GM12892 (cell line): ENCODE measurements at regions not wholly inside any gene's neighbourhood (a gene's known extent, or its start where the extent isn't known, plus 50 kb on each side); places are given as distances from the start of the nearest gene placed in this dataset.
A peak's percentile ranks its signal among the peaks of the same experiment; 100 is the strongest.

Experiments used
- DNase-seq: peaks from one replicate; pipeline ENCODE4 v3.0.0; 2011; ENCODE audit not compliant: insufficient read length
- FAIRE-seq: peaks from 2 replicates; lab custom pipeline; 2011; peaks lifted over from hg19 to GRCh38; lab: Jason Lieb, UNC
- POLR2A ChIP-seq: IDR thresholded peaks from 2 replicates; pipeline ENCODE4 v1.6.1; 2011; ENCODE audit warnings: low read depth, low read length, control low read depth
- POLR2AphosphoS5 ChIP-seq: IDR thresholded peaks from 2 replicates; pipeline ENCODE4 v1.6.1; 2011; ENCODE audit warnings: low read depth, low read length, control low read depth
- TAF1 ChIP-seq: IDR thresholded peaks from 2 replicates; pipeline ENCODE4 v1.6.1; 2011; ENCODE audit warnings: low read depth, mild to moderate bottlenecking, control low read depth, low read length, borderline replicate concordance

GRCh38 chr7:121574109-121574508, 178.0 kb upstream of the FAM3C start:
- DNase-seq (no peak), FAIRE-seq (no peak)
- no peak for TF ChIP-seq TAF1
- no peak for TF ChIP-seq POLR2AphosphoS5
- TF ChIP-seq POLR2A: no peak

DNA sequence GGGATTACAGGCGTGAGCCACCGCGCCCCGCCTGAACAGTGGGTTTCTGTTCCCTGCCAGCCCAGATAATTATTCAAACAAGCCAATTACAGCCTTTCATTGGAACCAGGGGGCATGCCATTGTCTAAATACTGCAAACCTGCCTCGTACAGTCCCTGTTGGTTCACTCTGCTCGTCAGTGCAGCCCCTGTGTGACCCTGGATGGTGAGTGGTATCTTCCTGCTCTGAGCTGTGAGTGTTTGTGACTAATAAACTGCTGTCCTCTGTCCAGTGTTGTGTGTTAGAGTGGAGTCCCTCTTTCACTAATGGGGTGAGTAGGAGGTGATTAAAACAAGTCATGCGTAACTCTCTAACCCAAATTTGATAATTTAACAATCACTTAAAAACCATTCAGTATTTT, 176.5 kb upstream of the FAM3C start:
- no peak for FAIRE-seq
- no peak for DNase-seq
- no peak for TF ChIP-seq POLR2A
- TF ChIP-seq TAF1: no peak
- TF ChIP-seq POLR2AphosphoS5: no peak

- FAIRE-seq: no peak
- DNase-seq: no peak
- no peak for TF ChIP-seq TAF1
- no peak for TF ChIP-seq POLR2A
- TF ChIP-seq POLR2AphosphoS5: no peak
Measured at GRCh38 chr7:121570365-121570764, 174.3 kb upstream of the FAM3C start.

- FAIRE-seq (no peak), DNase-seq (no peak)
- TF ChIP-seq POLR2AphosphoS5: no peak
- TF ChIP-seq TAF1: no peak
- TF ChIP-seq POLR2A: no peak
Measured at GRCh38 chr7:121563177-121563576, 167.1 kb upstream of the FAM3C start.

- TF ChIP-seq TAF1: no peak
- TF ChIP-seq POLR2AphosphoS5: no peak
- no peak for TF ChIP-seq POLR2A
- no peak for DNase-seq
- FAIRE-seq: no peak
Measured at GRCh38 chr7:121562259-121562658, 166.2 kb upstream of the FAM3C start.

DNA sequence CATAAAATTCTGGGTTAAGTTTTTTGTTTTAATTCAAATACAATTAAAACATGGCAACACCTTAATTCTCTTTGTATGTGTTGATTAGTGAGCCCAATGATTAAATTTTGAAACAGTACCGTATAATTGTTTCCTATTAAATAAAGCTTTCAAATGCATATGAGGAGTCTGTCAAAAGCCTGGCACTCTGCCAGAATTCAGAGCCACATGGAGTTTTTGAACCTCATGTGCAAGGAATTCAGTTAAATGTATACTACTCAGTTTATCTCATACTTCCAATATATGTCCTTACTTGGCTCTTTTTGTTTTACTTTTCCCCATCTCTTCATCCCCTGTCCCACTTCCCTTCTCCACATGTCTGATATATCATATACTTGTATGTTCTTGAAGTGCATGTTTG, 165.6 kb upstream of the FAM3C start:
- no peak for FAIRE-seq
- TF ChIP-seq POLR2AphosphoS5 (no peak), POLR2A (no peak), TAF1 (no peak)
- no peak for DNase-seq

DNA sequence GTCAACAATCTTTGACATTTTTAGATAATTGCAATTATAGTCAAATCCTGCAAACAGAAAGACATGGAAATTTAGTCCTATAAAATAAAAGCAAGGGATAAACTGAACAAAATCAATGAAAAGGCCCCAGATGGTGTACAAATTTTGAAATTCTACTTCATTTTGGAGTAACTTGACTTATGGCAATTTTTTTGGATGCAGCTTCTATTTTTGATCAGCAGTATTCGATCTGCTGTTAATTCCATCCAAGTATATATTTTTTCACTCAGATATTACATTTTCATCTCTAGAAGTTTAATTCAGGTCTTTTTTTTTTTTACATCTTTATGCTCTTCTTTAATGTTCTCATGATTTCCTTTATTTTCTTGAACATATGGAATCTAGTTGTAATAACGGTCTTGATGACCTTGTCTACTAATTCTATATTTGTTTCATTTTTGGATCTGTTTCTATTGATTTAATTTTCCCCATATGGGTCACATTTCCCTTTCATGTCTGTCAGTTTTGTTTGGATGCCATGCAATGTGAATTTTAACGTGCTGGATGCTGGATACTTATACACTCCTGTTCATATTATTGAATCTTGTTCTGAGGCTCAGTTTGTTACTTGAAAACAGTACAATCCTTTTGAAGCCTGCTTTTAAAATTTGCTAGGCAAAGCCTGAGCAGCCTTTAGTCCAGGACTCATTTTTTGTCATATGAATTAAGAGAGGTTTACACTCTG, 164.3 kb upstream of the FAM3C start:
- TF ChIP-seq TAF1: no peak
- TF ChIP-seq POLR2AphosphoS5: no peak
- no peak for TF ChIP-seq POLR2A
- FAIRE-seq: no peak
- DNase-seq: no peak

DNA sequence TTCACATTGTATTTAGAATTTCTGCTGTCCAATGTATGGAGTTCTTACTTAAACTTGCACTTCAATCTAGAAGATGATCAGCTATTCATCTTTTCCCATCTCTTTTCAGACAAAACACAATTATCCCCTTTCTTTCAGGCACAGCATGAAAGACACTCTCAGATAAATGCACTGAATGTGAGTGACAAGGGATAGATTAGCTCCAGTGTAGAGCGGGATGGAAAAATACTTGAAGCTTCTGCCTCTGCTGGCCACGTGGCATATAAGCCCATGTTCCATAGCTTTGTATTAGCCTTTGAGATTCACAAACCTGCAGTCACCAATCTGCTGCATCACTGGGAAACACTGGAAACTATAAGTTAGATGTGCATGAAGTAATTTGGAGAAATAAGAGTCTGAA, 162.2 kb upstream of the FAM3C start:
- FAIRE-seq (no peak), DNase-seq (no peak)
- TF ChIP-seq POLR2AphosphoS5 (no peak), POLR2A (no peak), TAF1 (no peak)

GRCh38 chr7:121557034-121557892, 161.2 kb upstream of the FAM3C start:
- TF ChIP-seq POLR2AphosphoS5: no peak
- TF ChIP-seq TAF1: no peak
- TF ChIP-seq POLR2A: no peak
- no peak for DNase-seq
- no peak for FAIRE-seq

DNA sequence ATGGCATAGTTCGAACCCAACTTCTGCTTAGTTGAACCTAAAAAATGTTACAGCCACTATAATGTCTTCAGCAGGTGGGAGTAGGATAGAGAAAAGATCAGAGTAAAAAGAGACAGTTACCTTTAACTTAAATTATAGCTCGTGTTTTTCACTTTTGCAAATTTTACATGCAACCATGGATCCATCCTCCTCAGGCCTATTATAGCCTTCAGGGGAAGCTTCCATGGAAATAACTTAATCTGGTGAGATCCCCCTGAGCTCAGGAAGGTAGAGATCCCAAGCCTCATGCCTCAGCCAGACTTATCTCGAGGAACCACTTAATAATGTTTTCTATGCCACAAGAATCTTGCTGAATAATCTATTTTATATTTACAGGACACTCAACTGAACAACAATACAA, 159.4 kb upstream of the FAM3C start:
- no peak for TF ChIP-seq POLR2AphosphoS5
- no peak for DNase-seq
- no peak for FAIRE-seq

- FAIRE-seq: peak; percentile 96
- no peak for TF ChIP-seq POLR2AphosphoS5
- TF ChIP-seq POLR2A: no peak
- TF ChIP-seq TAF1: no peak
- DNase-seq: peak; percentile 11
Measured at GRCh38 chr7:121547544-121548092, 151.5 kb upstream of the FAM3C start.
